ENCODE measurements at regions not wholly inside any gene's neighbourhood (a gene's known extent, or its start where the extent isn't known, plus 50 kb on each side); places are given as distances from the start of the nearest gene placed in this dataset.
"Not testable (repeated sequence)": the region's sequence is repeated elsewhere in the genome, so short reads cannot be mapped to it uniquely, and the experiment has no call there.

DNA sequence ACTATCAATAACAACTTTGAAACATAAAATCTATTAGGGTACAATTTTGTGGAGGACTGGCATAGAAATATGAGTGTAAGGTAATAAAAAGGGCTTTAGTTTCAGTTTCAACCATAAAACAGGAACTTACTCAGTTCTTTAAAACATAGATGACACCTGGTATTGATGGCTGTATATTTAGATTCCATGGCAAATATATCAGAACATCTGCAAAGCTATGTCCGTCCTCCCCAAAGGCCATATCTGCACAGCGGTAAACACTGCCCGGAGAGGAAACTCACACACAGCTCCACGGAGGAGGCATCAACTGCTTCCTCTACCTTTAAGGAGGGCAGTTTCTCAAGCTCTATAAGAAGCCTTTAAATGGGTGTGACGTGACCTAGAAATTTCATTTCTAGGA lies 993.3 kb downstream of the BRD1 start:
- DNase-seq, result no peak

DNA sequence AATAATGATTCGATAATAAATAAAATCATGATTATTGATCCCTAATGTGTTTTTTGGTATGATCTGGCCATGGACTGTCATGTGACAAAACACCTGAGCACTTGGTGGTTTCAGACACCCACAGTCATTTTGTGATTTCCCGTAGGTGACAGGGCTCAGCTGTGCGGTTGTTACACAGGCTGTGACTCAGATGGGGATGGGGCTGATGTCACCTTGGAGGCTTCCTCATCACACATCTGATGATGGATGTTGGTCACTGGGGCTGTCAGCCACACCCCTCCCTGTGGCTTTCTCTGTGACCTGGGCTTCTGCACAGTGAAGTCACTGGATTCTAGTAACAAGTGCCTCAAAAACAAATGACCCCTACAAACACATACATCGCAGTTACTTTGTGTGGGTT lies 995.1 kb downstream of the BRD1 start:
- DNase-seq, result no peak

DNA sequence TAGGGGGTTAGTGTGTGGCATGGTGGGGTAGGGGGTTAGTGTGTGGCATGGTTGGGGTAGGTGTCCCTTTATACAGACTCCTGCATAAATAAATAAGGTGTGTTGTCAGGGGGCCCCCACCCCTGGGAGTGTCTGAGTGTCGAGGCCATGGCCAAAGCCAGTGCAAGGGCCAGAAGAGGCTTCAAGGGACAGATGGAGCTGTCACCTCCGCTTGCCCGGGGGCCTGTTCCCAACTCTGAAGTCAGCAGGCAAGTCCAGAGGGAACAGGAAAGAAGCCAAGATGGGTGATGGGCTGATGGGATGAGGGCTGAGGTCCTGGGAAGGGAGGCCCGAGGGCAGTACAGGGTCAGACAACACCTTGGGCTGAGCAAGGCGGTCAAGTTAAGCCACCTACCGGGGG lies 997.8 kb downstream of the BRD1 start:
- no peak for DNase-seq

DNA sequence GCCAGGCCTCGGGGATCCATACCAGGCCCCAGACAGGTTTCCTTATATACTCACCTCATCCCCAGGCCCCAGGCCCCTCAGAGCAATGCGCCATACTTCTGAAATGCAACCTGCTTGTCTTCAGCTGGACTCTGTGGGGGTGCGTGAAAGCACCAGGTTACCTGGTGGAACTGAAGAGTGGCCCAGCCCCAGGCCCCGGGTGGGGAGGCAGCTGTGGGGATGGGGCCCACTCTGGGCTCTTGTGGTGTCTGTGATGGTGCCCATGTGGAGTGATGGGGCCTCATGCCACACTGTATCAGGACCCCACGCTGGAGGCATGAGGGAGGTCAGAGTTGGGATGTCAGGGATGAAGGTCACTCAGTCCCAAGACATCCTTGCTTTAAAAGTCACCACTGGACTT lies 999.0 kb downstream of the BRD1 start:
- no peak for DNase-seq

DNA sequence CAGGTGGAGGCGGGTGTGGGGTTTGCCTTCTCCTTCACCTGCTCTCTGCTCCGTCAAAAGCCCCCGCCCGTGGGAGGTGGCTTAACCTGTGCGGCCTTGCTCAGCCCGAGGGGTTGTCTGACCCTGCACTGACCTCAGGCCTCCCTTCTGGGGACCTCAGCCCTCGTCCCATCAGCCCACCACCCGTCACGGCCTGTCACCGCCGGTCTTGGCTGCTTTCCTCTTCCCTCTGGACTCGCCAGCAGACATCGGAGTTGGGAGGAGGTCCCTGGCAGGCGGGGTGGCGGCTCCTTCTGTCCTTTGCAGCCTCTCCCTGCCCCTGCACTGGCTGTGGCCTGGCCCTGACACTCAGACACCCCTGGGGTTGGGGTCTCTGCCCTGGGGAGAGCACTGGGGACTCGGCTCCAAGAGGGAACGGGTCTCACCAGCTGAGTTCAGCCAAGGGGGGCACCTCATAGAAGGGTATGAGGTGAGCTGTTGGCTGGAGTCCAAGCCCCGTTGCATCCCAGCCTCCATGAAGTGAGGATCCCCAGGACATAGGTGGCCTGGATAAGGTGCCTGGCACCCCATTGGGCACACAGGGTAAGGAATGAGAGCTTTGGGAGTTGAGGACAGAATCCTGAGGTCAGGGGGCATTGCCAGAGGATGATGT lies 999.6 kb downstream of the BRD1 start:
- DNase-seq, result no peak

DNA sequence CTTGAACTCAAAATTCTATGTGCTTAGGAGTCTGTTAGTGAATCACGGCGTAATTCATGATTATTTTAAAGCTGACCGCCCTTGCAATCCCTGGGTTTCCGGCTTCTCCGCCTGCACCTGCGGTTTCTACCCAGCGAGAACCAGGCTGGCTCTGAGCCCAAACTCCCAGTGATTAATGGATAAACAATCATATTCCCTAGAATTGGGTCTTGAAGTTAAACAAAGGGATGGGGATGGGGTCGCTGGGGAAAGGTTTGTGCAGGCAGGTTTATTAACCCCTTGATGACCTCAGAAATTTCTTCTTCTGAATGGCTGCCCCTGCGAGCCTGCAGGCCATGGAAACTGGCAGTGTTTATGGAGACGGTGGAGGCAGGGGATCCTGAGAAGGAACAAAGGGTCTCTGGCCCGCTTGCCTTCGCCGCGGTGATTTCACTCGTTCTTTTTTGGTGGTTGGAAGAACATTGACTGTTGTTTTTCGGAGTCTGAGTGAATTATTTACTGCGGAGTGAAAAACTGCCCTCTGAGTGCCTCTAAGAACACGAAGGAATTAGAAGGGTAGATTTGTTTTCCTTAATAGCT lies 1000.3 kb downstream of the BRD1 start:
- no peak for DNase-seq

DNA sequence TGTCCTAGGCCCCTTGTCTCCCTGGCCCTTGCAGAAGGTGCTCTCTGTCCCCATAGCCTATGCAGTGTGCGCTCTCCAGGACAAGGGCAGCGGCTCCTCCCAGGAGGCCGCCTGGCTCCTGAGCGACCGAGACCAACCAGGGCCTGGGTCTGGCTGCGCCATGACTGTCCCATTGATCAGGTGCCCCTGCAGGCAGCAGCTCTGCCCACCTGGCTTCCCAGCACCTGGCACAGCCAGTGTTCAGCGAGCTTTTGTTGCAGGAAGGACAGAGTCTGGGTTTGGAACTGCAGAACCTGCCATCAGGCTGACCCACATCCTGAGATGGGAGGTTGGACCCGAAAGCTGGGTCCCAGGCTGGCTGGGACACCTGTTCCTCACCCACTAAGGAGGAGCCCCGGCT lies 1001.1 kb downstream of the BRD1 start:
- DNase-seq, result no peak

DNA sequence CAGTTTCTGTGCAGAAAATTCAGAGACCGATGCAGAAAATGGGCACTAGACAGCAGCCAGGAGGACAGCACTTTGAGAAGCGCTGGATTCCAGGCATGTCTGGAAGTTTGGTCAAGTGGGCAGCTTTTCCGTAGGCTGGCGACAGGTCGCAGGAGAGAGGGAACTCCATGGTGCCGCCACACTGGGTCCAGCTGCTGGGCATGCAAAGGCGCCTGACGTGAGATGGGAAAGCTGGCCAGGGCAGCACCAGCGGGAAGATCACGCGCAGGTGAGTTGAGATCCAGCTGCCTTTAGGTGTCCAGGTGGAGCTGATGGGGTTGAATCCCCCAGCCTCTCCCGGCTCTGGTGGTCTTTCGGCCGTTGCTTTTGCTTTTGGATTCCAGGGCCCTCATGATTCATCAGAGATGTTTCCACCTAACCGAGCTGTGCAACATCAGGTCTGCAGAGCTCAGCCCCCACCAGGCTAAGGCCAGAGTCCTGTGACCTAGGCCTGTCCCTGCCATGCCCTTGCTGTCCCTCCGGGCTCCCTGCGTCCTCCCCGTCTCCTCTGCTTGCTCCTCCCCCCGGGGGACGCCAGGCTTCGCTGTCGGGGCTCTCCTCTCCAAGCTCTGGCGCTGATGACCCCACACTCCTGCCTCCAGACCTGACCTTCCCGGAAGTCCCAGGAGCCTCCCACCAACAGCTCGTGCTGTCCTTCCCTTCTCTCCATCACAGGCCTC lies 1001.7 kb downstream of the BRD1 start:
- DNase-seq, result no peak

DNA sequence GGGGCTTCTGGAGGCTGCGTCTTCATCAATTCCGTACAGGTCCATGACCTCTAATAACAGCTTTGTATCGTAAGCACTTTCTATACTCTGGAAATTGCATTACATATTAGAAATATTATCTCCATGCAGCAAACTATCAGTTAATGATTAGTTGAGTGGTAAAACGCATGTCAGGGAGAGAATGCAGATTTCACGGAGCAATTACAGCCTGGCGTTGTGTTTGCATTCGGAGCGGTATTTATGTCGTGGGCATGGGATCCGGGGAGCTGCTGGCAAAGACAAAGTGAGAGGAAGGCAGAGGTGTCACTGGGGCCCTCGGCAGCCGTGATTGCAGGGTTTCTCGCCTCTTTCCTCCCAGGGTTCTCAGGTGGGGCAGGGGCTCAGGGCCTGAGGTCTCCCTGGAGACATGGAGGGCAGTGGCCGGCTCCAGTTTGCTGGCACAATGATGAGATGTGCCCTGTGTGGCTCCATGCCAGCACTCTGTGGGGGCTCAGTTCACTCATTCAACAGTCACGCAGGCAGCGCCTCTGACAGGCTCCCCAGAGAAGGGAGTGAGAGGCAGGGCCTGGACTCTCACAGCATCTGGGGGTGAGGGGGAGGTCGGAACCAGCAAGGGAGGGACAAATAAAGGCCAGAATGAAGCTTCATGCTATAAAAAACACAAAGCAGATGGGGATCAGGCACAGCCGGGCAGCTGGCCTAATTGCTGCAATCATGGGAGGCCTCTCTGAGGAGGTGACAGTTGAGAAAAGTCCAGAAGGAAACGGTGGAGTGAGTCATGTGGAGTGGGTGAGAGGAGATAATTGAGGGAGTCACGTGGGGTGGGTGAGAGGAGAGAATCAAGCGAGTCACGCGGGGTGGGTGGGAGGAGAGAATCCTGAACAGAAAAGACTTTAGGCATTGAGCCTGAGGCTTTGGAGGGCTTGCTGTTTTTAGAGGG lies 1002.7 kb downstream of the BRD1 start:
- no peak for DNase-seq

DNA sequence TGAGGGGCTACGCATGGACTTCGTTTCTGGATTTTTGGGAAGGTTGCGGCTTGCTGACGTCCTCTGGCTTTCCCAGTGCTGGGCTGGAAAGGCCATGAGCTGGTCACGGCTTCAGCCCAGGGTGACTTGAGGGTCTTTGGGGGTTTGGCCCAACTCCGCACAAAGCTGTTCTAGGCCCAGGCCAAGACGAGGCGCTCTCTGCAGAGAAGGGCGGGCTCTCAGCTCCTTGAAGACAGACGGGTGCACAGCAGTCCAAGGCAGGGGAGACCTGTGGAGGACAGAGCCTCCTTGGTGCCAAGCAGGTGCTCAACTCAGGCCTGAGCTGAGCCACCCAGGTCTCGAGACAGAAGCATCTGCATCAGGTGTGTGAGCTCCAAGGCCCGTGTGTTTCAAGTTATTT lies 1003.7 kb downstream of the BRD1 start:
- DNase-seq, result no peak

DNA sequence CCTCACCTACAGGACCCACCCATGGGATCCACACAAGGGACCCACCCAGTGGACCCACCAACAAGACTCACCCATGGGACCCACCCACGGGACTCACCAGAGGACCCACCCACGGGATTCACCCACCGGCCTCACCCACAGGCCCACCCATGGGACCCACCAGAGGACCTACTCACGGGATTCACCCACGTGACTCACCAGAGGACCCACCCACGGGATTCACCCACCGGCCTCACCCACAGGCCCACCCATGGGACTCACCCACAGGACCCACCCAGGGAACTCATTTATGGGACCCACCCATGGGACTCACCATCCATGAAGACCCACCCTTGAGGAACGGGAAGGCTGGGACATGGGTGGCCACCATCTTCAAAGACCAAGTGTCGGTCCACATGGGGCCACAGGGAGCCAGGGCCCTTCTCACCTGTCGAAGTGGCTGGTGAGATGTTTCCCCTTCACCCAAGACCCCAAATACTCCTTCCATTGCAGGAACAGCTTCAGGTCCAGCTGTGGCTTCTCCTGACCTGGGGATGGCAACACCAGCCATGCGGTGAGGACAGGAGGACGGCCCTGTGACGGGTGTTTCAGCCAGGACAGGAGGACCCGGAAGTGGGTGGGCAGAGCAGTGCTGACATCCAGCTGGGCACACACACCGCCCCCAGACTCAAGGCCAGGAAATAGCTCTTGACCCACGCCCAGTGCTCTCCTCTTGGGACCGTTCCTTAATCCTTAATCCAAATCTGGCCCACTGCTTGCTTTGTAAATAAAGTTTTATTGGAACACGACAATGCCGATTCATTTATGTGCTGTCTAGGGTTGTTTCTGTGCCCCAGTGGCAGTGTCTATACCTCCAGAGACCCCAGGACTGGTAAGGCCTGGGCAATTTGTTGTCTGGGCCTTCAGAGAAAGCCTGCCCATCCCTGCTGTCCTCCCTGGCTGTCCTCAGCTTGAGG lies 1005.1 kb downstream of the BRD1 start:
- no peak for DNase-seq

DNA sequence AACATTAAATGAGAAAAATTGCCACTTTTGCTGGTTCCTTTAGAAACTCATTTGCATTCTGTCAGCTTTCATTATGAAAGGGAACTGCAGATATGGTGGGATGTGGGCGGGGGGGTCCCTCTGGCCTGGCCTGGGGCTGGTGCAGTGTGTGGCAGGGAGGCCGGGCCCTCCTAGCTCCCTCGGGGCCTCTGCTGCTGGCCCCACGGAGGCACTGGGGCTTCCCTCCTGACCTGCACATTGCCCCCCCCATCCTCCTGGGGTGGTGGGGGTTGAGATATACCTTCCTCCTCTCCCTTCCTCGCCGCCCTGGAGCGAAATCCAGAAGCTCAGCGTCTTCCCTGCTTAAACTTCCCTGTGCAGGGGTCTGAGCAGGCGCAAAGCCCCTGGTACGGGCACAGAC lies 1005.9 kb downstream of the BRD1 start:
- no peak for DNase-seq

DNA sequence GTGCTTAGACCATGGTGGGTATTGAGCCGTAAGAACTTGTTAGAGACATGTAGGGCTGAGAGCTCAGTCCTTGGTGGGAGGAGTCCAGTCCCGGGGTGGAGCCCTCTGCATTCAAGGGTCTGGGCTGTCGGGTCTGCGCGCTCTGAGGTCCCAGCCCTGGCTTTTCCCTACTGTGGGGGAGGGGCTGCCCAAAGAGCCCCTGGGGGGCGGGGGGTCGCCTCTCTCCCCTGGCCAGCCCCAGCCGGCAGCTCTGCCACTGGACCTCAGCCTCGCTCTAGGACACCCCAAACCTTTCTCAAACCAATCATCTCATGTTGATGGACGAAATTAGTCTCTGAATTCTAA lies 1006.4 kb downstream of the BRD1 start:
- DNase-seq, result no peak

DNA sequence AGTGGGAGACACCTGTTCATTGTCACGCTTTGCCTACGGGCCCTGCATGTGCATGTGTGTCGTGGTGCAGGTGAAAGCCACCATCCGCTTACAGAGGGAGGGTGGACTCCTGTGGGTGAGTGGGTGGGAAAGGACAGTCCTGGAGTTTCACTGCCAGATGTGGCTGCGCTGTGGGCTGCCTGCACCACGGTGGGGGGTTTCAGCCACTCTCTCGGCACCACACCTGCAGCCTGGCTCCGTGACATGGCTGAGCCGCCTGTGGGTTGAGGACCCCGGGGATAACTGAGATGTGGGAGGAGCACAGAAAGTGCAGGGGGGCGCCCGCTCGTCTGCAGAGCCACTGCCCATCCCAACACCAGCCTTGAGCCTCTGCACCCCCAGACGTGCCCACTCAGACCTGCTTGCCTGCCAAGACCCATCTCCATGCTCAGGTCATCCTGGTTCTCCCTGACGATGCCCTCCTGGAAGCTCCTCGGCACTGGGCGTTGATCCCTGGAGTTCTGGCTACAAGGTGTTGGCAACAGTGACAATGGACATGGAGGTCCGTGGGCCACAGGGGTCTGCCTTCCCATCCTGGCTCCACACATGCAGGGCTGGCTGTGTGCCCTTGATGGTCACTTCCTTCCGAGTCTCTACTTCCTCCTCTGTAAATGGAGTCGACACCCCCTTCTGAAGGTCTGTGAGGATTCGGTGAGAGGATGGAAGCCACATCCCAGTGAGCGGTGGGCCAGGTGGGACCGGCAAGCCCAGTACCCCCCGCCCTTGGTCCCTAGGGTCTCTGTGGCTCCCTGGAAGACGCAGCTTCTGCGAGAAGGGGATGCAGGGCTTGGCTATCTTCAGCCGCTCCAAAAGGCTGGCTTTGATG lies 1007.0 kb downstream of the BRD1 start:
- DNase-seq, result no peak

DNA sequence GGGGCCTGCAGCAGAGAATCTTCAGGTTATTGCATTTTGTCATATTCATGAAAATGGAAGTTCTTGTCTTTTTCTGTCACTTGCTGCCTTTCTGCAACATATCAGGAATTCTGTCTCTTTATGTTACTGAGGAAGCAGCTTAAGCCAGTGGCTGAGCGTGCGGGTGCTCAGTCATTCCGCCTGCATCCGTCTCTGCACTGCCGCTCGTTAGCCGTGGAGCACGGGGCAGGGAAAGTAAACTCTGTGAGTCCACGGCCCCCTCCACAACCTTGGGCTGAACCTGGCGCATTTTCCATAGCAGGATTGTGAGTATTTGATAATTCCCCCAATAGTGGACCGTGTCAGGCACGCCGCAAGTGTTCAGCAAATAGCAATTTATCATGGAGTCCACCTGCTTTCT lies 1007.7 kb downstream of the BRD1 start:
- DNase-seq, result no peak

DNA sequence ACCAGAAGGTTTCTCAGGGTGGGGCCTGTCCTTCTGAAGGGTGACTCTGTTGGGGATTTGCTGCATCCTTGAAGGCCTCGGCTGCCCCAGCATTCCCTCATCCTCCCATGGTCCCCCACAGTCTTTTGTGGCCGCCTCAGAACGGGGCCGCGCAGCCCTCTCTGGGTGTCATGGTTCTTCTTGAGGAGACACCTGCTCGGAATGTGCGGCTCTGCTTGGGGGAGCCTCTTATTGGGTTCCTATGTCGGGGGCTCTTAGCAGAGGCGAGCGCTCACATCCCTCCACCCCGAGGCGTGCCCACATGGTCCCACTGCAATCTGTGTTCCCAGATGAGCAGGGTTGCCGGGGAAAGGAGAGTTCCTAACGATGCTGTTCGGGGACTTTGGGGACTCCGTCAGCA lies 1008.4 kb downstream of the BRD1 start:
- no peak for DNase-seq

DNA sequence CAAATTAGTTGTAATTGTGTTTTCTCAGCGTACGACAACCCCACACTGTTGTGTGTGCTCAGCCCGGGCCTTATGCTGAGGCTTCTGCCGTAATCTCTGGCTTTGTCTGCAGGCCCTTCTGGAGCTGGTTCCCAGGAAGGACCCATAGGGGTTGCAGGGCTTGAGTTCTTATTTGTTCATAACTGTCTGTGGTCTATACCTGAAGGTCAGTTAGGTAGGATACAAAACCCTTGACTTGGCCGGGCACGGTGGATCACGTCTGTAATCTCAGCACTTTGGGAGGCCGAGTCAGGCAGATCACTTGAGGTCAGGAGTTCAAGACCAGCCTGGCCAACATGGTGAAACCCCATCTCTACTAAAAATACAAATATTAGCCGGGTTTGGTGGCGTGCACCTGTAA lies 1010.2 kb downstream of the BRD1 start:
- DNase-seq, result not testable (repeated sequence)

DNA sequence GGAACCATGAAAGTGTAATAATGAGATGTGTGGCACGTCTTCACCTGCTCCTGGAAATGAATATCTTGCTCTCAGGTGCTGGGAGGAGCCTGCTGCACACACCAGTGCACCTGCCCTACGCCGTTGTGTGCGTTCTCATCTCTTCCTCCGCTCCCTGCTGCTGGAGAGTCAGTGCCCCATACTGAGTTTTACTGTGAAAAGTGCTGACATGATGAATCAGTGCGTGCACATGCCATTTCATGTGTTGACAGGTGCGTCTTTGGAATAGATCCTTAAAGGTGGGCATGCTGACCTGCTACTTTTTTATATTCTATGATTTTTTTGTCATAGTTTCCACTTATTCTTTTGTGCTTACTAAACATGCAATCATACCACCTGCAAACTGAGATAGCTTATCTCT lies 1015.8 kb downstream of the BRD1 start:
- DNase-seq, result no peak

DNA sequence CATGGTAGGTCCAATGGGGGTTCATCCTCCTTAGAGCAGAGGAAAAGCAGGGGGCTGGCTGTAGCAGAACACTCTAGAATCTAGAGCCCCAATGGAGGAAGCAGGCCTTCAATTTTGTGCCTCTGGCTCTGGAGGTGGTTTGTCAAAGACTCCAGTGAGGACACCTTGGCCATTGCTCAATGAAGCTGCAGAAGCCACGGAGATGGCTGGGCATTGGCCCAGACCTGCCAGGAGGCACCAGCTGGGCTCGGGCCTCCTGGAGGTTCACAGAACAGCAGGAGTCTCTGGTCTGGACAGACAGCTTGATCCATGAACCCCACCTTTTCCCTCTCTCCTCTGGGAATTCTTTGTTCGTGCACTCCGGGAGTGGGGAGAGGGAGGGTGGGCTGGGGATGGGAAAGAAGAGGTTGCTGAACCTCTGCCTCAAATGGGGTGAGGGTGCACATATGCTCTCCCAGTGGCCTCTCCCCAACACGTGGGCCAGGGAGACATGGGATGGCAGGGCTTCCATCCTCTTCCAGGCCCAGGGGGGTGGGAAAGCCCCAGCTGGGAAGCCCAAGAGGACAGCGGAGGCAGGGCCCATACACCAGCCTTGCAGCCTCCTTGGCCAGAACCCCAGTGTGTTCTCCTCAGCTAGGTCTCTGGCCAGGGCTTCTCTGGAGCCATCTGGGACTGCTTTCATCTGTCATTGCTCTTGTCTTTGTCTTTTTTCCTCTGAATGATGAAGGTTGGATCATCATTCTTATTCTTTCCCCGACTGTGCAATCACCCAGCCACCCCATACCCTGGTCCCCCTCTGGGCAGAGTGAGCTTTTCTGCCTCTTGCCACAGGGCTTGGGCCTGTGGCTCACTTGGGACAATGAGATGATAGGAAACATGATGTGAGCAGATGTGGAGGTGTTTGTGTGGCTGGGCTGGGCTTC lies 1019.4 kb downstream of the BRD1 start:
- no peak for DNase-seq

DNA sequence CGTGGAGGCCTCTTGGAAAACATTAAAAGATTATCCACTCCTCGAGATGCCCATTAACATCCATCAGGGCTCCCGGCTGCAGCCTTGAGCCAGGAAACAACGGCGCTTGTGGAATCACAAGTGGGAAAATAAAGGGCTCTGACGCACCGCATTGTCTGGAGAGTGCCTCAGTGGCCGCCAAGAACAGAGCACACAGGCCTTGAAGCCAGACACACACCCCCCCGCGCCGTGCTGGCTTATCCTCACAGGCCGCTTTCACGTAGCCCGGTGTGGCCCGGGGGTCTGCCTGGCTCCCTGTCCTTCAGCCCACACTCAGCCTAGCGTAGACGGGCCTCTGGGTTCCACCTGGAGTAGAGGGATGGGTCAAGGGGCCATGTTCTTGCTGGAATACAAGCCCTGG lies 1020.5 kb downstream of the BRD1 start:
- DNase-seq, result no peak
